Omental fat pad (tissue), 3 donors: ENCODE measurements at regions not wholly inside any gene's neighbourhood (a gene's known extent, or its start where the extent isn't known, plus 50 kb on each side); places are given as distances from the start of the nearest gene placed in this dataset.

Source experiments
- ATAC-seq: fragments of 150-250 bp; one replicate; pipeline ENCODE4 v1.9.1; 2016; ENCODE audit warnings: mild to moderate bottlenecking, moderate library complexity; ENCODE audit not compliant: low FRiP score
- DNase-seq: peaks from one replicate; pipeline ENCODE4 v3.0.0-alpha.2; 2019; ENCODE audit warnings: low spot score
- CTCF ChIP-seq, 3 donors: fragments of 450-650 bp; IDR thresholded peaks; one replicate each; pipeline ENCODE4 v1.5.1; 2016 to 2017; ENCODE audit warnings: antibody characterized with exemption in 3 of 3, mild to moderate bottlenecking in 3 of 3, moderate library complexity in 2 of 3

DNA sequence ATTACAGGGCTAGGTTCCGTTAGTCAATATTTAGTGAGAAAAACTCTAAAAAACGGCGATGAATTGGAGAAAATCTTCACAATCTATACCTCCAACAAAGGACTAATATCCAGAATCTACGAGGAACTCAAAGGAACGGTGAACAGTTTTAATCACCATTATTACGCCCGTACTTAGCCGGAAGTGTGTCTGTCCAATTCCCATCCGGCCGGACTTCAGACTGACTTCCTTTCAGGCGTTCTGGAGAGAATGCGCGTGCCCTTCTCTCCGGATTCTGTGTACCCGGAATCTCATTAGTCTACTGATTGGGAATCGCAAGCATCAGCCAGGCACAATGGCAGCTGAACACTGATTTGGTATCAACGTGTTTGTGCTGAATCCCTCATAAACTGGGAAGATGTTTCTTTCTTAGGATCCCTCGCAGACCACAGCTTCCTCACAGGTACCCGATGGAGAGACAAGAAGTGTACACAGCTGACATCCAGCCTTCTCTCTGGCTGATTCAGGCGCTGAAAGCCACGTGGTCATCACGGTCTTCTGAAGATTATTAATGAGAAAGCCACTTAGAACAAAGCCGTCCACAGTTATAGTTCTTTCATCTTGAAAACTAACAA is 239.9 kb downstream of the ZNF516 start:
- TF ChIP-seq CTCF (IDR thresholded peaks at IDR 0.05) = no peak
- ATAC-seq (no peak), DNase-seq (no peak)

GRCh38 chr18:76252880-76253279 is 242.2 kb downstream of the ZNF516 start:
- TF ChIP-seq CTCF (IDR thresholded peaks at IDR 0.05) = no peak
- ATAC-seq (no peak), DNase-seq (no peak)

- no peak for TF ChIP-seq CTCF (IDR thresholded peaks at IDR 0.05)
- DNase-seq = no peak
- ATAC-seq = no peak
These were observed 242.9 kb downstream of the ZNF516 start for GRCh38 chr18:76252139-76252538.

DNA sequence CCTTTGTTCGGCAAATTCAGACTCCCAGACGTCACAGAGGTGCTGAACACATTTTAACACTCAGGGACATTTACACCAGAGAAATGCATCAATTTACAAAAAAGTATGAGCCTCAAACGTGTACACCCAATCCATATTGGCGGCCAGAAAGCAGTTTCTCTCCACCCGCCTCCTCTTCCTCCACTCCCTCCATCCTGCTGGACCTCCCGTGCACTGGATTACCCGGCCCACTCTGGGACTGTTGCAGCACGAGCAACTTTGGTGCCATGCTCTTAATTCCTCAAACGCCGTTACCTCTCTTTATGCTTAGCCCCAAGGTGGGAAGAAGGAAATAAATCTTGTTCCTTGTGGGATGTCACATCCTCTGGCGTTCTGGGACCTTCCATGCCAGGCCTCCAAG is 243.4 kb downstream of the ZNF516 start:
- DNase-seq (no peak), ATAC-seq (no peak)
- TF ChIP-seq CTCF (IDR thresholded peaks at IDR 0.05) = no peak

DNA sequence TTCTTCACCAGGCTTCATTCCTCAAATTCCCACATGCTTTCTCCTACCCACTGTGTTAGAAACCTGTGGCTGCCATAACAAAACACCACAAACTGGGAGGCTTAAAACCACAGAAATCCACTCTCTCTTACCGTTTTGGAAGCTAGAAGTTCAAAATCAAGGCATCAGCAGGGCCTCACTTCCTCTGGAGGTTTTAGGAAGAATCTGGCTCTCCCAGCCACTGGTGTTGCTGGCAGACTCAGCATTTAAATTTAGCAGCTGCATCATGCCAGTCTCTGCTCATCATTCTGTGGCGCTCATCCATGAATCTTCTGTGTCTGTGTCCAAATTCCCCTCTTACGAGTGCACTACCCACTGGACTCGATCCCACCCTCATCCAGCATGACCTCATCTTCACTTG is 248.5 kb downstream of the ZNF516 start:
- TF ChIP-seq CTCF (IDR thresholded peaks at IDR 0.05) = no peak
- no peak for DNase-seq
- ATAC-seq = no peak

DNA sequence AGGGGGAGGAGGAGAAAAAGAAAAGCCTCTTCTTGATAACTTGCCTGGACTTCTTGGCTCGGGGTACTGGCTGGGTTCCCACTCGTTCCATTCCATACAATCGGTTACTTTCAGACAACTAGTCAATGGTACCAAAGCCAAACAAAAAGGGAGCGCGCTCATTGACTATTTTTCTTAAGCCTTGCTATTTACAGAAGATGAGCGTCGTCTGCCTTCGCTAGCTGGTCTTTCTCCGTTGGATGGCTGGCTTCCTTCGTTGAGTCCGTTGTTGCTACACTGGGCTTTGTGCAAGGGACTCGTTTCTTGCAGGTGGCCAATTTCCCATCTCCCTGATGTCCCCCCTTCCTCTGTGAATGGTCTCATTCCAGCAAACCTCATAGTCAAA is 260.4 kb downstream of the ZNF516 start:
- TF ChIP-seq CTCF (IDR thresholded peaks at IDR 0.05) = no peak
- ATAC-seq (no peak), DNase-seq (no peak)

- no peak for DNase-seq
- no peak for TF ChIP-seq CTCF (IDR thresholded peaks at IDR 0.05)
- ATAC-seq = no peak
These were observed 261.0 kb downstream of the ZNF516 start for GRCh38 chr18:76233876-76234675.
